ENCODE measurements at regions not wholly inside any gene's neighbourhood (a gene's known extent, or its start where the extent isn't known, plus 50 kb on each side); places are given as distances from the start of the nearest gene placed in this dataset.

- Histone ChIP-seq H3K27me3 (peaks cover 5% of the 10 kb centered on the region; the same call in 1 of the 2 replicates), H3K9me3 (no peaks in the 10 kb centered on the region), H3K36me3 (no peaks in the 10 kb centered on the region), H3K4me3 (ENCODE audit: low read depth, low read length) (no peak overlapping the region), H3K4me1 (no peaks in the 10 kb centered on the region)
- DNase-seq: peak; percentile 24
- TF ChIP-seq CTCF (IDR thresholded peaks at IDR 0.05; ENCODE audit: low read depth, low read length): peak; percentile 51
Observed at GRCh38 chr18:77765468-77765867, 515.8 kb downstream of the GALR1 start.

GRCh38 chr18:77766421-77766820 lies 516.8 kb downstream of the GALR1 start:
- Histone ChIP-seq H3K36me3 (no peaks in the 10 kb centered on the region), H3K4me3 (ENCODE audit: low read depth, low read length) (no peak overlapping the region), H3K4me1 (no peaks in the 10 kb centered on the region), H3K27me3 (peaks cover 5% of the 10 kb centered on the region; the same call in 1 of the 2 replicates), H3K9me3 (no peaks in the 10 kb centered on the region)
- TF ChIP-seq CTCF (IDR thresholded peaks at IDR 0.05; ENCODE audit: low read depth, low read length): no peak
- no peak for DNase-seq

- Histone ChIP-seq H3K4me3 (ENCODE audit: low read depth, low read length) (no peak overlapping the region), H3K9me3 (no peaks in the 10 kb centered on the region), H3K4me1 (no peaks in the 10 kb centered on the region), H3K27me3 (no peaks in the 10 kb centered on the region), H3K36me3 (no peaks in the 10 kb centered on the region)
- TF ChIP-seq CTCF (IDR thresholded peaks at IDR 0.05; ENCODE audit: low read depth, low read length): no peak
- DNase-seq: no peak
Observed at GRCh38 chr18:77772177-77772576, 522.5 kb downstream of the GALR1 start.

- DNase-seq: no peak
- no peak overlapping the region for H3K4me3 ChIP-seq (ENCODE audit: low read depth, low read length)
- no peaks in the 10 kb centered on the region for H3K36me3 ChIP-seq
- no peaks in the 10 kb centered on the region for H3K27me3 ChIP-seq
- TF ChIP-seq CTCF (IDR thresholded peaks at IDR 0.05; ENCODE audit: low read depth, low read length): no peak
- no peaks in the 10 kb centered on the region for H3K9me3 ChIP-seq
- no peaks in the 10 kb centered on the region for H3K4me1 ChIP-seq
Observed at GRCh38 chr18:77776104-77776503, 526.5 kb downstream of the GALR1 start.

- no peak for TF ChIP-seq CTCF (IDR thresholded peaks at IDR 0.05; ENCODE audit: low read depth, low read length)
- Histone ChIP-seq H3K4me3 (ENCODE audit: low read depth, low read length) (no peak overlapping the region), H3K36me3 (no peaks in the 10 kb centered on the region), H3K9me3 (no peaks in the 10 kb centered on the region), H3K4me1 (no peaks in the 10 kb centered on the region), H3K27me3 (no peaks in the 10 kb centered on the region)
- DNase-seq: no peak
Observed at GRCh38 chr18:77777163-77777562, 527.5 kb downstream of the GALR1 start.

GRCh38 chr18:77784759-77785379 lies 535.2 kb downstream of the GALR1 start:
- no peaks in the 10 kb centered on the region for H3K36me3 ChIP-seq
- no peak overlapping the region for H3K4me3 ChIP-seq (ENCODE audit: low read depth, low read length)
- H3K27me3 ChIP-seq: peaks cover 13% of the 10 kb centered on the region
- no peaks in the 10 kb centered on the region for H3K4me1 ChIP-seq
- TF ChIP-seq CTCF (IDR thresholded peaks at IDR 0.05; ENCODE audit: low read depth, low read length): no peak
- DNase-seq: no peak
- H3K9me3 ChIP-seq: no peaks in the 10 kb centered on the region

Measured in BE2C (cell line).